ENCODE measurements at regions not wholly inside any gene's neighbourhood (a gene's known extent, or its start where the extent isn't known, plus 50 kb on each side); places are given as distances from the start of the nearest gene placed in this dataset.
"Not testable (repeated sequence)": the region's sequence is repeated elsewhere in the genome, so short reads cannot be mapped to it uniquely, and the experiment has no call there.

- no peak for DNase-seq
Observed at GRCh38 chr10:30762620-30763019, 133.1 kb upstream of the LYZL2 start.

- no peak for DNase-seq
Observed at GRCh38 chr10:30759423-30759822, 129.9 kb upstream of the LYZL2 start.

GRCh38 chr10:30758338-30758737 is 128.8 kb upstream of the LYZL2 start:
- no peak for DNase-seq

GRCh38 chr10:30756896-30757295 is 127.3 kb upstream of the LYZL2 start:
- DNase-seq, result no peak

GRCh38 chr10:30756151-30756550 is 126.6 kb upstream of the LYZL2 start:
- DNase-seq, result no peak

GRCh38 chr10:30755441-30755953 is 125.9 kb upstream of the LYZL2 start:
- DNase-seq, result no peak

- no peak for DNase-seq
Observed at GRCh38 chr10:30752481-30752881, 122.9 kb upstream of the LYZL2 start.

GRCh38 chr10:30751678-30752331 is 122.3 kb upstream of the LYZL2 start:
- DNase-seq, result peak; percentile 64

GRCh38 chr10:30750971-30751677 is 121.6 kb upstream of the LYZL2 start:
- DNase-seq, result no peak

- no peak for DNase-seq
Observed at GRCh38 chr10:30749385-30749784, 119.8 kb upstream of the LYZL2 start.

GRCh38 chr10:30748152-30748973 is 118.8 kb upstream of the LYZL2 start:
- DNase-seq, result no peak

- peak; percentile 14 for DNase-seq
Observed at GRCh38 chr10:30747633-30748032, 118.1 kb upstream of the LYZL2 start.

GRCh38 chr10:30745953-30746352 is 116.4 kb upstream of the LYZL2 start:
- DNase-seq, result no peak

- DNase-seq, result no peak
Observed at GRCh38 chr10:30744106-30744505, 114.6 kb upstream of the LYZL2 start.

- DNase-seq, result no peak
Observed at GRCh38 chr10:30743586-30743985, 114.0 kb upstream of the LYZL2 start.

GRCh38 chr10:30742471-30742870 is 112.9 kb upstream of the LYZL2 start:
- no peak for DNase-seq

GRCh38 chr10:30740774-30741173 is 111.2 kb upstream of the LYZL2 start:
- DNase-seq, result not testable (repeated sequence)

- no peak for DNase-seq
Observed at GRCh38 chr10:30738416-30738815, 108.9 kb upstream of the LYZL2 start.

- no peak for DNase-seq
Observed at GRCh38 chr10:30737931-30738391, 108.4 kb upstream of the LYZL2 start.

GRCh38 chr10:30736685-30737232 is 107.2 kb upstream of the LYZL2 start:
- no peak for DNase-seq

GRCh38 chr10:30734901-30735300 is 105.3 kb upstream of the LYZL2 start:
- no peak for DNase-seq

GRCh38 chr10:30732671-30733070 is 103.1 kb upstream of the LYZL2 start:
- DNase-seq, result no peak

GRCh38 chr10:30731963-30732362 is 102.4 kb upstream of the LYZL2 start:
- no peak for DNase-seq

Measured in activated effector memory CD4-positive, alpha-beta T cell treated with Interleukin-2 at 50 U/mL for 16 hours (primary cell).